ENCODE measurements at regions not wholly inside any gene's neighbourhood (a gene's known extent, or its start where the extent isn't known, plus 50 kb on each side); places are given as distances from the start of the nearest gene placed in this dataset.

DNA sequence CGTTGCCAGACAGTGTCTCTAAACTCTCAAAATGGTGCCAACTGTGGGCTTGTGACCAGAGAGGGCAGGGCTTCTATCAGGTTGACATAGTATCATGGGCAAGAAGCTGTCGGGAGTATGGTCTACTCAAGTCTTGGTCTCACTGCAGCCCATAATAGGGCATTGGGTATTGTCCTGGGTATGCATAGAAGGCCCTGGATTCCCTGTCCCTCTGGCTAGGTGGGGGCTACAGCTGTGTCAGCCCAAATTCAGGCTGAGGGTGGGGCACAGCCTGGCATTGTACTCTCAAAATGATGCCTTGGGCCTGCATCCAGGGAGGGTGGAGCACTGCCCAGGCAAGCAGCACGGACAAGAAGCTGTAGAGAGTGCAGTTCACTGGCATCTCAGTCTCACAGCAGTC, 408.8 kb upstream of the MAN1A1 start:
- no peak overlapping the region for H3K18ac ChIP-seq (ENCODE audit: insufficient read length, low read depth, low read length)
- no peak overlapping the region for H2BK20ac ChIP-seq (ENCODE audit: low read depth, low read length, poor library complexity, severe bottlenecking)
- WGBS (ENCODE audit: extremely low coverage, insufficient read length, low lambda C conversion rate): no CpG with 5 or more reads among the region's 3 CpGs

More for the DNA sequence above, 408.8 kb upstream of the MAN1A1 start:
- Histone ChIP-seq H2BK15ac (ENCODE audit: low read depth, low read length) (no peak overlapping the region), H3T11ph (ENCODE audit: low read length) (no peak overlapping the region), H4K20me1 (ENCODE audit: control insufficient read depth, insufficient read depth, insufficient read length) (no peaks in the 10 kb centered on the region), H2BK12ac (ENCODE audit: insufficient read length, low read depth, low read length) (no peak overlapping the region), H3K9ac (ENCODE audit: extremely low read depth, insufficient read length, low read length) (no peak overlapping the region), H3K4me1 (ENCODE audit: insufficient read depth, low read length) (no peaks in the 10 kb centered on the region), H3K27me3 (ENCODE audit: insufficient read depth, low read length) (no peaks in the 10 kb centered on the region), H2BK120ac (ENCODE audit: low read depth, low read length, poor library complexity, severe bottlenecking) (no peak overlapping the region), H3K9me3 (ENCODE audit: control insufficient read depth, low read depth, low read length) (no peaks in the 10 kb centered on the region), H4K91ac (ENCODE audit: insufficient read length, low read depth, low read length) (no peak overlapping the region), H4K5ac (ENCODE audit: insufficient read length, low read depth, low read length) (no peak overlapping the region), H3K14ac (ENCODE audit: insufficient read depth, low read length) (no peak overlapping the region), H3K79me1 (ENCODE audit: insufficient read depth, low read depth, low read length, poor library complexity, severe bottlenecking) (no peaks in the 10 kb centered on the region), H3K4me2 (ENCODE audit: insufficient read depth, insufficient read length, low read length) (no peak overlapping the region), H3K4ac (ENCODE audit: low read depth, low read length) (no peak overlapping the region), H3K79me2 (ENCODE audit: insufficient read depth, low read length) (no peaks in the 10 kb centered on the region), H3K27ac (ENCODE audit: insufficient read length, low read depth, low read length) (no peak overlapping the region), H3K23me2 (ENCODE audit: insufficient read length, low read depth, low read length, poor library complexity, severe bottlenecking) (no peaks in the 10 kb centered on the region), H2BK5ac (ENCODE audit: insufficient read length, low read length) (no peak overlapping the region), H2AFZ (ENCODE audit: low read length) (no peak overlapping the region), H3K56ac (ENCODE audit: insufficient read length, low read depth, low read length) (no peak overlapping the region), H2AK5ac (ENCODE audit: insufficient read length, low read length) (no peak overlapping the region), H3K23ac (ENCODE audit: insufficient read length, low read depth, low read length) (no peak overlapping the region), H4K8ac (replicated peaks; ENCODE audit: insufficient read length, low read depth, low read length) (no peak overlapping the region)
- H3K4me3 Mint-ChIP-seq: no peak overlapping the region
- no peaks in the 10 kb centered on the region for H3K9me3 Mint-ChIP-seq
- no peak for TF ChIP-seq CTCF (conservative IDR thresholded peaks at IDR 0.05)
- H3K36me3 Mint-ChIP-seq (ENCODE audit: insufficient read depth in 1 of 3, low read depth in 3 of 3): no peaks in the 10 kb centered on the region
- no peaks in the 10 kb centered on the region; the same call in 1 of the 2 replicates for H3K27me3 Mint-ChIP-seq (ENCODE audit: low read depth)
- peak overlapping the region in 1 of 3 experiments; percentile 68; a peak in 1 of 7 replicates for H3K27ac Mint-ChIP-seq
- H3K4me1 Mint-ChIP-seq: no peaks in the 10 kb centered on the region
- DNase-seq: no peak

All from H9 (cell line).